WI38 (cell line): ENCODE measurements at regions not wholly inside any gene's neighbourhood (a gene's known extent, or its start where the extent isn't known, plus 50 kb on each side); places are given as distances from the start of the nearest gene placed in this dataset.

ENCODE experiments used
- H3K4me3 ChIP-seq: 2 replicates; pipeline ENCODE4 v1.5.1; 2011; ENCODE audit warnings: low read depth, mild to moderate bottlenecking, control low read depth, low read length
- TF ChIP-seq, protein P1 (sequence below): IDR thresholded peaks from 2 replicates; pipeline ENCODE4 v1.5.1; 2012; ENCODE audit warnings: low read depth, mild to moderate bottlenecking, control low read depth, low read length

- H3K4me3 ChIP-seq = no peak overlapping the region
- TF ChIP-seq, protein P1, sequence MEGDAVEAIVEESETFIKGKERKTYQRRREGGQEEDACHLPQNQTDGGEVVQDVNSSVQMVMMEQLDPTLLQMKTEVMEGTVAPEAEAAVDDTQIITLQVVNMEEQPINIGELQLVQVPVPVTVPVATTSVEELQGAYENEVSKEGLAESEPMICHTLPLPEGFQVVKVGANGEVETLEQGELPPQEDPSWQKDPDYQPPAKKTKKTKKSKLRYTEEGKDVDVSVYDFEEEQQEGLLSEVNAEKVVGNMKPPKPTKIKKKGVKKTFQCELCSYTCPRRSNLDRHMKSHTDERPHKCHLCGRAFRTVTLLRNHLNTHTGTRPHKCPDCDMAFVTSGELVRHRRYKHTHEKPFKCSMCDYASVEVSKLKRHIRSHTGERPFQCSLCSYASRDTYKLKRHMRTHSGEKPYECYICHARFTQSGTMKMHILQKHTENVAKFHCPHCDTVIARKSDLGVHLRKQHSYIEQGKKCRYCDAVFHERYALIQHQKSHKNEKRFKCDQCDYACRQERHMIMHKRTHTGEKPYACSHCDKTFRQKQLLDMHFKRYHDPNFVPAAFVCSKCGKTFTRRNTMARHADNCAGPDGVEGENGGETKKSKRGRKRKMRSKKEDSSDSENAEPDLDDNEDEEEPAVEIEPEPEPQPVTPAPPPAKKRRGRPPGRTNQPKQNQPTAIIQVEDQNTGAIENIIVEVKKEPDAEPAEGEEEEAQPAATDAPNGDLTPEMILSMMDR = no peak
These were observed 244.3 kb upstream of the APCDD1 start for GRCh38 chr18:10210057-10210633.

GRCh38 chr18:10213526-10213925, 240.9 kb upstream of the APCDD1 start:
- TF ChIP-seq, protein P1 = no peak
- no peak overlapping the region for H3K4me3 ChIP-seq

DNA sequence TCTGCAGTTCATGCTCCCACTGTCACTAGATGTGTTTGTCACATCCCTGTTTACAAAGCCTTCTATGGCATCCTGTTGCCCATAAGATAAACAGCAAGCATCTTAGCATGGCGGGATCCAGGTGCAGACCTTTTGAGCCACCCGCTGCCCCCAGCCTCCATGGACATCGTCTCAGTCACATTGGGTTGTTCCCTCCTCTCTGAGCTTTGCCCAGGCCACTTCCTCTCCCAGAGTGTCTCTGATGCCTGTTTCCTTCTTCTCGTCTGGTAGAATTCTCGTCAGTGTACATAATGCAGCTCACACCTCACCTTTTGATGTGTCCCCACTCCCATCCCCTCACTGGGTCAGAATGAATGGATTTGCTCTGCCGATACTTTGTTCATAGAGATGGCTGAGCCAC, 239.0 kb upstream of the APCDD1 start:
- no peak overlapping the region for H3K4me3 ChIP-seq
- TF ChIP-seq, protein P1 = no peak

- TF ChIP-seq, protein P1 = no peak
- H3K4me3 ChIP-seq = no peak overlapping the region
These were observed 237.6 kb upstream of the APCDD1 start for GRCh38 chr18:10216791-10217190.

- TF ChIP-seq, protein P1 = no peak
These were observed 237.2 kb upstream of the APCDD1 start for GRCh38 chr18:10217211-10217610.

GRCh38 chr18:10225300-10225699, 229.1 kb upstream of the APCDD1 start:
- H3K4me3 ChIP-seq = no peak overlapping the region
- TF ChIP-seq, protein P1 = no peak

More at GRCh38 chr18:10217211-10217610, 237.2 kb upstream of the APCDD1 start:
- H3K4me3 ChIP-seq = no peak overlapping the region

DNA sequence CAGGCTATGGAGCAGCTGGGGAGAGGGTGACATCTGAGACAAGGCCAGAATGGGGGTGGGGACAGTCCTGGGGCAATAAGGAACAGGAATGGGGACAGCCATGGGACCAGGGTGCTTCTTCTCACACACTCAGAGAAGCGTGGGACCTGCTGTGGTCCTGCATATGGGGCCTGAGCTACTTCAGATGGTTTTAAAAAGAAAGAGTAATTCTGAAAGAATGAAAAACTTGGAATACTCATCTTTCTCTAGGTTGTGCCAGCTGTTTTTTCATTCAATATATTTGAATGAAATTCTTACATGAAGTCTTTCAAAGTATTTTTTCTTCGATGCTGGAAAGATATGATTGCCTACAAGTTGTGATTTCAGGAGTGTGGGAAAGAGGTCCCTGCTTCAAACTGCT, 227.5 kb upstream of the APCDD1 start:
- TF ChIP-seq, protein P1 = no peak
- H3K4me3 ChIP-seq = no peak overlapping the region
